H9 (cell line): ENCODE measurements at regions not wholly inside any gene's neighbourhood (a gene's known extent, or its start where the extent isn't known, plus 50 kb on each side); places are given as distances from the start of the nearest gene placed in this dataset.
A peak's percentile ranks its signal among the peaks of the same experiment; 100 is the strongest.

Experiments
- DNase-seq: peaks from one replicate; pipeline ENCODE4 v3.0.0-alpha.2; 2017
- H2AFZ ChIP-seq: one replicate; pipeline ENCODE4 v1.6.1; 2013; ENCODE audit warnings: mild to moderate bottlenecking, low read length, control low read depth, moderate library complexity
- H2AK5ac ChIP-seq: 2 replicates; pipeline ENCODE4 v1.6.1; 2013; ENCODE audit warnings: low read length, control low read depth, mixed read lengths; ENCODE audit not compliant: insufficient read length
- H2BK120ac ChIP-seq: one replicate; pipeline ENCODE4 v1.6.1; 2013; ENCODE audit warnings: low read depth, mild to moderate bottlenecking, low read length, control low read depth, inconsistent platforms; ENCODE audit not compliant: poor library complexity, severe bottlenecking
- H2BK12ac ChIP-seq: 2 replicates; pipeline ENCODE4 v1.6.1; 2013; ENCODE audit warnings: low read length, control low read depth, mixed read lengths, low read depth; ENCODE audit not compliant: insufficient read length
- H2BK15ac ChIP-seq: 2 replicates; pipeline ENCODE4 v1.6.1; 2013; ENCODE audit warnings: low read depth, low read length, control low read depth
- H2BK20ac ChIP-seq: one replicate; pipeline ENCODE4 v1.6.1; 2013; ENCODE audit warnings: low read depth, mild to moderate bottlenecking, low read length, control low read depth, inconsistent platforms; ENCODE audit not compliant: poor library complexity, severe bottlenecking
- H2BK5ac ChIP-seq: 2 replicates; pipeline ENCODE4 v1.6.1; 2013; ENCODE audit warnings: low read length, control low read depth, mixed read lengths; ENCODE audit not compliant: insufficient read length
- H3K14ac ChIP-seq: 2 replicates; pipeline ENCODE4 v1.6.1; 2013; ENCODE audit warnings: low read length, control low read depth; ENCODE audit not compliant: insufficient read depth
- H3K18ac ChIP-seq: 2 replicates; pipeline ENCODE4 v1.6.1; 2013; ENCODE audit warnings: low read depth, mild to moderate bottlenecking, mixed read lengths, low read length, control low read depth; ENCODE audit not compliant: insufficient read length
- H3K23ac ChIP-seq: 2 replicates; pipeline ENCODE4 v1.6.1; 2013; ENCODE audit warnings: low read length, control low read depth, mixed read lengths, low read depth; ENCODE audit not compliant: insufficient read length
- H3K23me2 ChIP-seq: 2 replicates; pipeline ENCODE4 v1.6.1; 2013; ENCODE audit warnings: low read depth, mild to moderate bottlenecking, mixed read lengths, low read length, control low read depth; ENCODE audit not compliant: insufficient read length, poor library complexity, severe bottlenecking
- H3K27ac ChIP-seq: 2 replicates; pipeline ENCODE4 v1.5.1; 2013; ENCODE audit warnings: low read length, control low read depth, mixed read lengths, low read depth; ENCODE audit not compliant: insufficient read length
- H3K27me3 ChIP-seq: 2 replicates; pipeline ENCODE4 v1.6.1; 2013; ENCODE audit warnings: low read length, control low read depth, inconsistent platforms; ENCODE audit not compliant: insufficient read depth
- H3K4ac ChIP-seq: 2 replicates; pipeline ENCODE4 v1.6.1; 2013; ENCODE audit warnings: low read depth, mild to moderate bottlenecking, control low read depth, inconsistent platforms, low read length, moderate library complexity
- H3K4me1 ChIP-seq: 2 replicates; pipeline ENCODE4 v1.6.1; 2013; ENCODE audit warnings: low read length, control low read depth, inconsistent platforms; ENCODE audit not compliant: insufficient read depth
- H3K4me2 ChIP-seq: 2 replicates; pipeline ENCODE4 v1.6.1; 2013; ENCODE audit warnings: low read length, control low read depth, mixed read lengths; ENCODE audit not compliant: insufficient read length, insufficient read depth
- H3K56ac ChIP-seq: 2 replicates; pipeline ENCODE4 v1.6.1; 2013; ENCODE audit warnings: low read depth, mild to moderate bottlenecking, mixed read lengths, low read length, control low read depth; ENCODE audit not compliant: insufficient read length
- H3K79me1 ChIP-seq: 2 replicates; pipeline ENCODE4 v1.6.1; 2013; ENCODE audit warnings: low read depth, mild to moderate bottlenecking, moderate library complexity, low read length, control low read depth, inconsistent platforms; ENCODE audit not compliant: insufficient read depth, poor library complexity, severe bottlenecking
- H3K79me2 ChIP-seq: 2 replicates; pipeline ENCODE4 v1.6.1; 2013; ENCODE audit warnings: low read length, control low read depth, inconsistent platforms; ENCODE audit not compliant: insufficient read depth
- H3K9ac ChIP-seq: 2 replicates; pipeline ENCODE4 v1.6.1; 2013; ENCODE audit warnings: low read length, control low read depth, mixed read lengths; ENCODE audit not compliant: insufficient read length; ENCODE audit errors: extremely low read depth
- H3K9me3 ChIP-seq: one replicate; pipeline ENCODE4 v1.6.1; 2013; ENCODE audit warnings: low read depth, low read length, inconsistent platforms; ENCODE audit not compliant: control insufficient read depth
- H3T11ph ChIP-seq: one replicate; pipeline ENCODE4 v1.6.1; 2013; ENCODE audit warnings: mild to moderate bottlenecking, low read length, control low read depth, inconsistent platforms
- H4K20me1 ChIP-seq: one replicate; pipeline ENCODE4 v1.6.1; 2013; ENCODE audit not compliant: control insufficient read depth, insufficient read length, insufficient read depth
- H4K5ac ChIP-seq: 2 replicates; pipeline ENCODE4 v1.6.1; 2013; ENCODE audit warnings: low read depth, mild to moderate bottlenecking, mixed read lengths, low read length, control low read depth; ENCODE audit not compliant: insufficient read length
- H4K8ac ChIP-seq: replicated peaks from 2 replicates; pipeline ENCODE4 v1.6.1; 2013; ENCODE audit warnings: low read length, control low read depth, mixed read lengths, low read depth; ENCODE audit not compliant: insufficient read length
- H4K91ac ChIP-seq: 2 replicates; pipeline ENCODE4 v1.6.1; 2013; ENCODE audit warnings: low read depth, mild to moderate bottlenecking, moderate library complexity, mixed read lengths, low read length, control low read depth; ENCODE audit not compliant: insufficient read length
- H3K27ac Mint-ChIP-seq, 3 experiments: 2 replicates in 2 of 3; 3 replicates in 1 of 3; pipeline ENCODE4 v1.8.0; 2020 to 2021; ENCODE audit warnings: mixed read lengths in 3 of 3, mild to moderate bottlenecking in 1 of 3, moderate library complexity in 1 of 3
- H3K27me3 Mint-ChIP-seq: 2 replicates; pipeline ENCODE4 v1.8.0; 2021; ENCODE audit warnings: low read depth, mild to moderate bottlenecking, moderate library complexity, mixed read lengths
- H3K36me3 Mint-ChIP-seq, 3 experiments: 2 replicates in 2 of 3; 3 replicates in 1 of 3; pipeline ENCODE4 v1.8.0; 2020 to 2021; ENCODE audit warnings: low read depth in 3 of 3, mixed read lengths in 3 of 3; ENCODE audit not compliant: insufficient read depth in 1 of 3
- H3K4me1 Mint-ChIP-seq, 2 experiments: 2 replicates each; pipeline ENCODE4 v1.8.0; 2020; ENCODE audit warnings: mixed read lengths in 2 of 2
- H3K4me3 Mint-ChIP-seq, 2 experiments: 2 replicates in 1 of 2; 3 replicates in 1 of 2; pipeline ENCODE4 v1.8.0; 2020 to 2021; ENCODE audit warnings: mild to moderate bottlenecking in 2 of 2, mixed read lengths in 2 of 2, moderate library complexity in 1 of 2
- H3K9me3 Mint-ChIP-seq, 2 experiments: 2 replicates in 1 of 2; 3 replicates in 1 of 2; pipeline ENCODE4 v1.8.0; 2020; ENCODE audit warnings: mild to moderate bottlenecking in 2 of 2, mixed read lengths in 2 of 2, moderate library complexity in 1 of 2
- WGBS: extraction: QIAGEN DNeasy Blood & Tissue Kit; methylation state at CpG from one replicate; pipeline ENCODE4 v1.1.7; 2013; ENCODE audit warnings: missing lambda C conversion rate, low lambda C conversion rate, mixed read lengths; ENCODE audit not compliant: insufficient read length; ENCODE audit errors: extremely low coverage; 5-methylcytosine and 5-hydroxymethylcytosine counted together
- TF ChIP-seq, protein P1 (sequence below): fragments of 200-600 bp; sonication (generic); conservative IDR thresholded peaks from 3 replicates; pipeline ENCODE4 v1.8.0; 2021; ENCODE audit warnings: antibody characterized with exemption, mild to moderate bottlenecking

DNA sequence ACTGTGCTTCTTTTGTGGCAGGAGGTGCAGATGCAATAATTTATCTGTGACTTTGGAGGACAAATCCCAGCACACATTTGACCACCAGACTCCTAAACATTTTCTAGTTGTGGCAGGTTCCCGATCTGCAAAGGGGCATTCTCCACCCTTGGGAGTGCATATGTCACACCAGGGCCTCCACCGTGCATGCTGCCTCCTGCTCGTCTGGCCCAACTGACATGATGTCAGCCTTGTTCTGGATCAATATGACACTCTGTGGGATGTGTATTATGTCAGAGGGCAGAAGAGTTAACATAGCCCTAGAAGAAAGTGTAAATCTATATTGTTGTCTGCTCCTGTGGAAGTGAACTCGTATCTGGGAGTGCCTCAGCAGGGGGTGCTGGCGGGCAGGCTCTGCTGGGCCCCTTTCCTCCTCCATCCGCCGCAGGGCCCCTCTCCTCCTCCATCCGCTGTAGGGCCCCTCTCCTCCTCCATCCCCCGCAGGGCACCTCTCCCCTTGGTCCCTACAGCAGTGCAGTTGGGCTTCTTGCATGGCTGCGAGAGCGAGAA is 97.7 kb upstream of the PPP1R26 start:
- Histone ChIP-seq H3K27me3 (no peaks in the 10 kb centered on the region), H3K4me2 (no peak overlapping the region), H2BK5ac (no peak overlapping the region), H3K9me3 (no peaks in the 10 kb centered on the region), H2BK12ac (no peak overlapping the region), H3K79me2 (no peaks in the 10 kb centered on the region), H2BK120ac (no peak overlapping the region), H2AK5ac (no peak overlapping the region), H2BK15ac (no peak overlapping the region), H3K18ac (no peak overlapping the region), H3K4me1 (no peaks in the 10 kb centered on the region), H3K23ac (no peak overlapping the region), H2AFZ (no peak overlapping the region), H3K27ac (no peak overlapping the region), H3K9ac (no peak overlapping the region), H3K4ac (no peak overlapping the region), H3K79me1 (no peaks in the 10 kb centered on the region), H3K14ac (peak overlapping the region; percentile 37; the same call in 1 of the 2 replicates), H3T11ph (no peak overlapping the region), H2BK20ac (no peak overlapping the region), H4K20me1 (no peaks in the 10 kb centered on the region), H4K5ac (no peak overlapping the region), H3K56ac (no peak overlapping the region), H4K8ac (no peak overlapping the region), H3K23me2 (no peaks in the 10 kb centered on the region), H4K91ac (no peak overlapping the region)
- H3K36me3 Mint-ChIP-seq, result no peaks in the 10 kb centered on the region
- H3K4me1 Mint-ChIP-seq, result peaks cover 0 to 6% of the 10 kb centered on the region in 2 experiments; a peak in 2 of 4 replicates
- DNase-seq, result no peak
- TF ChIP-seq, protein P1, sequence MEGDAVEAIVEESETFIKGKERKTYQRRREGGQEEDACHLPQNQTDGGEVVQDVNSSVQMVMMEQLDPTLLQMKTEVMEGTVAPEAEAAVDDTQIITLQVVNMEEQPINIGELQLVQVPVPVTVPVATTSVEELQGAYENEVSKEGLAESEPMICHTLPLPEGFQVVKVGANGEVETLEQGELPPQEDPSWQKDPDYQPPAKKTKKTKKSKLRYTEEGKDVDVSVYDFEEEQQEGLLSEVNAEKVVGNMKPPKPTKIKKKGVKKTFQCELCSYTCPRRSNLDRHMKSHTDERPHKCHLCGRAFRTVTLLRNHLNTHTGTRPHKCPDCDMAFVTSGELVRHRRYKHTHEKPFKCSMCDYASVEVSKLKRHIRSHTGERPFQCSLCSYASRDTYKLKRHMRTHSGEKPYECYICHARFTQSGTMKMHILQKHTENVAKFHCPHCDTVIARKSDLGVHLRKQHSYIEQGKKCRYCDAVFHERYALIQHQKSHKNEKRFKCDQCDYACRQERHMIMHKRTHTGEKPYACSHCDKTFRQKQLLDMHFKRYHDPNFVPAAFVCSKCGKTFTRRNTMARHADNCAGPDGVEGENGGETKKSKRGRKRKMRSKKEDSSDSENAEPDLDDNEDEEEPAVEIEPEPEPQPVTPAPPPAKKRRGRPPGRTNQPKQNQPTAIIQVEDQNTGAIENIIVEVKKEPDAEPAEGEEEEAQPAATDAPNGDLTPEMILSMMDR, result no peak
- H3K27me3 Mint-ChIP-seq, result peaks cover 2% of the 10 kb centered on the region
- H3K4me3 Mint-ChIP-seq, result no peak overlapping the region
- H3K9me3 Mint-ChIP-seq, result no peaks in the 10 kb centered on the region
- no peak overlapping the region; a peak in 1 of 7 replicates for H3K27ac Mint-ChIP-seq
- no CpG with 5 or more reads among the region's 11 CpGs for WGBS
